Neural progenitor cell (in vitro differentiated cells): ENCODE measurements at regions not wholly inside any gene's neighbourhood (a gene's known extent, or its start where the extent isn't known, plus 50 kb on each side); places are given as distances from the start of the nearest gene placed in this dataset.

Experiments used
- EZH2phosphoT487 ChIP-seq: fragments of 200-600 bp; sonication (generic); IDR thresholded peaks from 2 replicates; pipeline ENCODE4 v1.6.1; 2017; ENCODE audit warnings: antibody characterized with exemption
- TF ChIP-seq, protein P1 (sequence below): fragments of 200-600 bp; sonication (generic); IDR thresholded peaks from 2 replicates; pipeline ENCODE4 v1.5.1; 2017; ENCODE audit warnings: antibody characterized with exemption, mild to moderate bottlenecking

GRCh38 chr18:49669403-49669802 lies 107.5 kb downstream of the LIPG start:
- TF ChIP-seq, protein P1, sequence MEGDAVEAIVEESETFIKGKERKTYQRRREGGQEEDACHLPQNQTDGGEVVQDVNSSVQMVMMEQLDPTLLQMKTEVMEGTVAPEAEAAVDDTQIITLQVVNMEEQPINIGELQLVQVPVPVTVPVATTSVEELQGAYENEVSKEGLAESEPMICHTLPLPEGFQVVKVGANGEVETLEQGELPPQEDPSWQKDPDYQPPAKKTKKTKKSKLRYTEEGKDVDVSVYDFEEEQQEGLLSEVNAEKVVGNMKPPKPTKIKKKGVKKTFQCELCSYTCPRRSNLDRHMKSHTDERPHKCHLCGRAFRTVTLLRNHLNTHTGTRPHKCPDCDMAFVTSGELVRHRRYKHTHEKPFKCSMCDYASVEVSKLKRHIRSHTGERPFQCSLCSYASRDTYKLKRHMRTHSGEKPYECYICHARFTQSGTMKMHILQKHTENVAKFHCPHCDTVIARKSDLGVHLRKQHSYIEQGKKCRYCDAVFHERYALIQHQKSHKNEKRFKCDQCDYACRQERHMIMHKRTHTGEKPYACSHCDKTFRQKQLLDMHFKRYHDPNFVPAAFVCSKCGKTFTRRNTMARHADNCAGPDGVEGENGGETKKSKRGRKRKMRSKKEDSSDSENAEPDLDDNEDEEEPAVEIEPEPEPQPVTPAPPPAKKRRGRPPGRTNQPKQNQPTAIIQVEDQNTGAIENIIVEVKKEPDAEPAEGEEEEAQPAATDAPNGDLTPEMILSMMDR, result no peak
- TF ChIP-seq EZH2phosphoT487, result no peak
